Peyer's patch (tissue), 4 donors: ENCODE measurements at regions not wholly inside any gene's neighbourhood (a gene's known extent, or its start where the extent isn't known, plus 50 kb on each side); places are given as distances from the start of the nearest gene placed in this dataset.

ENCODE experiments used
- DNase-seq, 3 donors: peaks; one replicate each; pipeline ENCODE4 v3.0.0-alpha.2; 2017 to 2019
- H3K27ac ChIP-seq, 4 donors: fragments of 200-600 bp; sonication (generic); one replicate each; pipeline ENCODE4 v1.5.1; 2016 to 2019
- H3K27me3 ChIP-seq, 2 donors: fragments of 200-600 bp; sonication (generic); one replicate each; pipeline ENCODE4 v1.5.1; 2019
- H3K36me3 ChIP-seq, 3 donors: fragments of 200-600 bp; sonication (generic); one replicate each; pipeline ENCODE4 v1.5.1; 2016 to 2019
- H3K4me1 ChIP-seq, 4 donors: fragments of 200-600 bp; sonication (generic); one replicate each; pipeline ENCODE4 v1.5.1; 2016 to 2019
- H3K4me3 ChIP-seq, 4 donors: fragments of 200-600 bp; sonication (generic); 1 replicate in 3 of 4; 2 replicates in 1 of 4; pipeline ENCODE4 v1.5.1; 2016 to 2019; ENCODE audit warnings: mild to moderate bottlenecking in 1 of 4
- H3K9me3 ChIP-seq, 4 donors: fragments of 200-600 bp; sonication (generic); one replicate each; pipeline ENCODE4 v1.5.1; 2016 to 2019; ENCODE audit warnings: mild to moderate bottlenecking in 1 of 4
- CTCF ChIP-seq, 6 experiments: fragments of 450-650 bp in 4 of 6; fragments of 200-600 bp in 2 of 6; sonication (generic) in 1 of 6; IDR thresholded peaks; one replicate each; pipeline ENCODE4 v1.5.1; 2017 to 2019; ENCODE audit warnings: antibody characterized with exemption in 6 of 6, mild to moderate bottlenecking in 3 of 6, moderate library complexity in 1 of 6
- POLR2A ChIP-seq, 2 donors: fragments of 450-650 bp; IDR thresholded peaks; one replicate each; pipeline ENCODE4 v1.5.1; 2017; ENCODE audit warnings: antibody characterized with exemption in 2 of 2, mild to moderate bottlenecking in 2 of 2, moderate library complexity in 2 of 2

- DNase-seq = no peak
- no peak overlapping the region for H3K4me3 ChIP-seq
- no peak for TF ChIP-seq POLR2A (IDR thresholded peaks at IDR 0.05)
- no peak for TF ChIP-seq CTCF (IDR thresholded peaks at IDR 0.05)
- H3K27ac ChIP-seq = no peak overlapping the region
- no peaks in the 10 kb centered on the region for H3K27me3 ChIP-seq
- no peaks in the 10 kb centered on the region for H3K4me1 ChIP-seq
- no peaks in the 10 kb centered on the region for H3K36me3 ChIP-seq
- no peaks in the 10 kb centered on the region for H3K9me3 ChIP-seq
Observed at GRCh38 chr4:7141151-7141834, 51.0 kb upstream of the SORCS2 start.

GRCh38 chr4:7140692-7141069 lies 51.7 kb upstream of the SORCS2 start:
- Histone ChIP-seq H3K9me3 (no peaks in the 10 kb centered on the region), H3K4me1 (no peaks in the 10 kb centered on the region), H3K27ac (no peak overlapping the region), H3K36me3 (no peaks in the 10 kb centered on the region), H3K27me3 (no peaks in the 10 kb centered on the region), H3K4me3 (no peak overlapping the region)
- no peak for TF ChIP-seq POLR2A (IDR thresholded peaks at IDR 0.05)
- TF ChIP-seq CTCF (IDR thresholded peaks at IDR 0.05) = no peak
- no peak for DNase-seq

- no peak for DNase-seq
- Histone ChIP-seq H3K36me3 (no peaks in the 10 kb centered on the region), H3K4me3 (no peak overlapping the region), H3K27ac (no peak overlapping the region), H3K4me1 (peaks cover 0 to 2% (median 0%) of the 10 kb centered on the region in 4 donors), H3K9me3 (no peaks in the 10 kb centered on the region), H3K27me3 (no peaks in the 10 kb centered on the region)
- TF ChIP-seq POLR2A (IDR thresholded peaks at IDR 0.05) = no peak
- no peak for TF ChIP-seq CTCF (IDR thresholded peaks at IDR 0.05)
Observed at GRCh38 chr4:7140062-7140691, 52.2 kb upstream of the SORCS2 start.

- DNase-seq = no peak
- Histone ChIP-seq H3K9me3 (no peaks in the 10 kb centered on the region), H3K4me1 (peaks cover 0 to 6% (median 0%) of the 10 kb centered on the region in 4 donors), H3K36me3 (no peaks in the 10 kb centered on the region), H3K4me3 (no peak overlapping the region), H3K27me3 (no peaks in the 10 kb centered on the region), H3K27ac (no peak overlapping the region)
- TF ChIP-seq POLR2A (IDR thresholded peaks at IDR 0.05) = no peak
- no peak for TF ChIP-seq CTCF (IDR thresholded peaks at IDR 0.05)
Observed at GRCh38 chr4:7139167-7139982, 53.0 kb upstream of the SORCS2 start.

GRCh38 chr4:7138223-7139166 lies 53.8 kb upstream of the SORCS2 start:
- no peak overlapping the region for H3K27ac ChIP-seq
- no peak overlapping the region for H3K4me3 ChIP-seq
- H3K4me1 ChIP-seq = peaks cover 0 to 6% (median 0%) of the 10 kb centered on the region in 4 donors
- H3K27me3 ChIP-seq = no peaks in the 10 kb centered on the region
- no peaks in the 10 kb centered on the region for H3K9me3 ChIP-seq
- H3K36me3 ChIP-seq = no peaks in the 10 kb centered on the region
- DNase-seq = no peak
- TF ChIP-seq POLR2A (IDR thresholded peaks at IDR 0.05) = no peak
- no peak for TF ChIP-seq CTCF (IDR thresholded peaks at IDR 0.05)
